ENCODE measurements at regions not wholly inside any gene's neighbourhood (a gene's known extent, or its start where the extent isn't known, plus 50 kb on each side); places are given as distances from the start of the nearest gene placed in this dataset.
"Not testable (repeated sequence)": the region's sequence is repeated elsewhere in the genome, so short reads cannot be mapped to it uniquely, and the experiment has no call there.

DNA sequence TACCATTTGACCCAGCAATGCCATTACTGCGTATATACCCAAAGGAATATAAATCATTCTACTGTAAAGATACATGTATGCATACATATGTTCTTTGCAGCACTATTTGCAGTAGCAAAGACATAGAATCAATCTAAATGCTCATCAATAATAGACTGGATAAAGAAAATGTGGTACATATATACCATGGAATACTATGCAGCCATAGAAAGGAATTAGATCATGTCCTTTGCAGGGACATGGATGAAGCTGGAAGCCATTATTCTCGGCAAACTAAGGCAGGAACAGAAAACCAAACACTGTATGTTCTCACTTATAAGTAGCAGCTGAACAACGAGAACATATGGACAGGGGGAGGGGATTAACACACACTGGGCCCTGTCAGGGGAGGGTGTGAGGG is 54.8 kb upstream of the ZNF30 start:
- intact Hi-C loops (cut with micrococcal nuclease); CTCF ChIA-PET; POLR2A ChIA-PET; H3K27me3 Mint-ChIP-seq; H3K9me3 Mint-ChIP-seq; DNase-seq; ATAC-seq (ENCODE audit: low read depth); H3K4me3 Mint-ChIP-seq; H3K4me1 Mint-ChIP-seq; H3K36me3 Mint-ChIP-seq (ENCODE audit: low read depth); H3K27ac Mint-ChIP-seq: not testable (repeated sequence)

DNA sequence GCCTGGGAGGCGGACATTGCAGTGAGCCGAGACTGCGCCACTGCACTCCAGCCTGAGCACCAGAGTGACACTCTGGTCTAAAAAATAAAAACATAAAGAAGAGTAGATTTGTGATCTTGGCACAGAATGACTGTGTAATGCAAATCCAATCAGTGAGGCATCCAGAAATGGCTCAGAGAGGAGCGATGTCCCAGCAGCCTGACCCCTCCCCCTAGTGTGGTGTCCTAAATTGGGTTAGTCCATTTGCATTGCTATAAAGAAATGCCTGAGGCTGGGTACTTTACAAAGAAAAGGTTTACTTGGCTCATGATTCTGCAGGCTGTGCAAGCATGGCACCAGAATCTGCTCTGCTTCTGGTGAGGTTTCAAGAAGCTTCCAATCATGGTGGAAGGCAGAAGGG is 59.1 kb upstream of the ZNF30 start:
- no peak overlapping the region for H3K27ac Mint-ChIP-seq
- ATAC-seq (ENCODE audit: low read depth) (no peak), DNase-seq (no peak)
- intact Hi-C loops (cut with micrococcal nuclease) = no loop called here
- H3K36me3 Mint-ChIP-seq (ENCODE audit: low read depth) = no peaks in the 10 kb centered on the region
- H3K27me3 Mint-ChIP-seq = no peaks in the 10 kb centered on the region
- no peak overlapping the region for H3K4me3 Mint-ChIP-seq
- ChIA-PET POLR2A (no interaction called here), CTCF (interaction anchor here (0.7 kb wide), 1 partner anchor 185 kb away, joined by 3 read pairs; no protein-coding TSS in a partner anchor)
- H3K4me1 Mint-ChIP-seq = no peaks in the 10 kb centered on the region
- no peaks in the 10 kb centered on the region for H3K9me3 Mint-ChIP-seq
- TF ChIP-seq, protein P1, sequence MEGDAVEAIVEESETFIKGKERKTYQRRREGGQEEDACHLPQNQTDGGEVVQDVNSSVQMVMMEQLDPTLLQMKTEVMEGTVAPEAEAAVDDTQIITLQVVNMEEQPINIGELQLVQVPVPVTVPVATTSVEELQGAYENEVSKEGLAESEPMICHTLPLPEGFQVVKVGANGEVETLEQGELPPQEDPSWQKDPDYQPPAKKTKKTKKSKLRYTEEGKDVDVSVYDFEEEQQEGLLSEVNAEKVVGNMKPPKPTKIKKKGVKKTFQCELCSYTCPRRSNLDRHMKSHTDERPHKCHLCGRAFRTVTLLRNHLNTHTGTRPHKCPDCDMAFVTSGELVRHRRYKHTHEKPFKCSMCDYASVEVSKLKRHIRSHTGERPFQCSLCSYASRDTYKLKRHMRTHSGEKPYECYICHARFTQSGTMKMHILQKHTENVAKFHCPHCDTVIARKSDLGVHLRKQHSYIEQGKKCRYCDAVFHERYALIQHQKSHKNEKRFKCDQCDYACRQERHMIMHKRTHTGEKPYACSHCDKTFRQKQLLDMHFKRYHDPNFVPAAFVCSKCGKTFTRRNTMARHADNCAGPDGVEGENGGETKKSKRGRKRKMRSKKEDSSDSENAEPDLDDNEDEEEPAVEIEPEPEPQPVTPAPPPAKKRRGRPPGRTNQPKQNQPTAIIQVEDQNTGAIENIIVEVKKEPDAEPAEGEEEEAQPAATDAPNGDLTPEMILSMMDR (IDR thresholded peaks at IDR 0.05) = no peak

DNA sequence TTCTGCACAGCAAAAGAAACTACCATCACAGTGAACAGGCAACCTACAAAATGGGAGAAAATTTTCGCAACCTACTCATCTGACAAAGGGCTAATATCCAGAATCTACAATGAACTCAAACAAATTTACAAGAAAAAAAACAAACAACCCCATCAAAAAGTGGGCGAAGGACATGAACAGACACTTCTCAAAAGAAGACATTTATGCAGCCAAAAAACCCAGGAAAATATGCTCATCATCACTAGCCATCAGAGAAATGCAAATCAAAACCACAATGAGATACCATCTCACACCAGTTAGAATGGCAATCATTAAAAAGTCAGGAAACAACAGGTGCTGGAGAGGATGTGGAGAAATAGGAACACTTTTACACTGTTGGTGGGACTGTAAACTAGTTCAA is 61.5 kb upstream of the ZNF30 start:
- POLR2A ChIA-PET = not testable (repeated sequence)

GRCh38 chr19:34859823-34860736 is 66.6 kb upstream of the ZNF30 start:
- Mint-ChIP-seq H3K27ac (peak overlapping the region; percentile 77), H3K4me1 (peaks cover 32% of the 10 kb centered on the region), H3K4me3 (peak overlapping the region; percentile 90), H3K36me3 (ENCODE audit: low read depth) (peaks cover 15% of the 10 kb centered on the region)
- ATAC-seq (ENCODE audit: low read depth); CTCF ChIA-PET; H3K27me3 Mint-ChIP-seq; intact Hi-C loops (cut with micrococcal nuclease); POLR2A ChIA-PET; H3K9me3 Mint-ChIP-seq: not testable (repeated sequence)
- DNase-seq = peak; percentile 18

More for the DNA sequence above, 61.5 kb upstream of the ZNF30 start:
- DNase-seq; H3K27me3 Mint-ChIP-seq; ATAC-seq (ENCODE audit: low read depth); H3K9me3 Mint-ChIP-seq; H3K4me3 Mint-ChIP-seq; H3K36me3 Mint-ChIP-seq (ENCODE audit: low read depth); CTCF ChIA-PET; H3K27ac Mint-ChIP-seq; intact Hi-C loops (cut with micrococcal nuclease); H3K4me1 Mint-ChIP-seq: not testable (repeated sequence)

DNA sequence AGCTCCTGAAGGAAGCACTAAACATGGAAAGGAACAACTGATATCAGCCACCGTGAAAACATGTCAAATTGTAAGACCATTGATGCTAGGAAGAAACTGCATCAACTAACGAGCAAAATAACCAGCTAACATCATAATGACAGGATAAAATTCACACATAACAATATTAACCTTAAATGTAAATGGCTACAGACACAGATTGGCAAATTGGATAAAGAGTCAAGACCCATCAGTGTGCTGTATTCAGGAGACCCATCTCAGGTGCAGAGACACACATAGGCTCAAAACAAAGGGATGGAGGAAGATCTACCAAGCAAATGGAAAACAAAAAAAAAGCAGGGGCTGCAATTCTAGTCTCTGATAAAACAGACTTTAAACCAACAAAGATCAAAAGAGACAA is 67.4 kb upstream of the ZNF30 start:
- peaks cover 32% of the 10 kb centered on the region for H3K4me1 Mint-ChIP-seq
- H3K27me3 Mint-ChIP-seq; H3K9me3 Mint-ChIP-seq; DNase-seq; ATAC-seq (ENCODE audit: low read depth); intact Hi-C loops (cut with micrococcal nuclease); CTCF ChIA-PET; POLR2A ChIA-PET: not testable (repeated sequence)
- H3K4me3 Mint-ChIP-seq = peak overlapping the region; percentile 90
- peaks cover 16% of the 10 kb centered on the region for H3K36me3 Mint-ChIP-seq (ENCODE audit: low read depth)
- H3K27ac Mint-ChIP-seq = peak overlapping the region; percentile 77

DNA sequence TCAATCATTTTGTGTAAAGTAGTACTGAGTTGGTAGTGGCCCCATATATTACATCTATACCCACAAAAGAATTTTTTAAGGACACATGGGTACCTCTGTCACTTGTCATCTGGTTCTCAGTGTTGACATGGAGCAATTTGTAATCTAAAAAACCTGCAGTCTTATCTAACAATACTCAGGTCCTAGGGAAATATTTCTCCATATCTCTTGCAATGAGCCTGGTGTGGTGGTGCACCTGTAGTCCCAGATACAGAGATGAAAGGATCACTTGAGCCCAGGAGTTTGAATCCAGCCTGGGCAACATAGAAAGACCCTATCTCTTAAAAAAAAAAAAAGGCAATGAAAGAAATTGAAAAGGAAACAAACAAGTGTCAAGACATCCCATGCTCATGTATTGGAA is 70.7 kb upstream of the ZNF30 start:
- peaks cover 32% of the 10 kb centered on the region for H3K4me1 Mint-ChIP-seq
- CTCF ChIA-PET = no interaction called here
- H3K27me3 Mint-ChIP-seq = no peaks in the 10 kb centered on the region
- peaks cover 23% of the 10 kb centered on the region for H3K36me3 Mint-ChIP-seq (ENCODE audit: low read depth)
- POLR2A ChIA-PET = no interaction called here
- intact Hi-C loops (cut with micrococcal nuclease) = no loop called here
- DNase-seq (no peak), ATAC-seq (ENCODE audit: low read depth) (no peak)
- TF ChIP-seq, protein P1 (IDR thresholded peaks at IDR 0.05) = no peak
- H3K9me3 Mint-ChIP-seq = no peaks in the 10 kb centered on the region
- no peak overlapping the region for H3K4me3 Mint-ChIP-seq
- H3K27ac Mint-ChIP-seq = no peak overlapping the region

DNA sequence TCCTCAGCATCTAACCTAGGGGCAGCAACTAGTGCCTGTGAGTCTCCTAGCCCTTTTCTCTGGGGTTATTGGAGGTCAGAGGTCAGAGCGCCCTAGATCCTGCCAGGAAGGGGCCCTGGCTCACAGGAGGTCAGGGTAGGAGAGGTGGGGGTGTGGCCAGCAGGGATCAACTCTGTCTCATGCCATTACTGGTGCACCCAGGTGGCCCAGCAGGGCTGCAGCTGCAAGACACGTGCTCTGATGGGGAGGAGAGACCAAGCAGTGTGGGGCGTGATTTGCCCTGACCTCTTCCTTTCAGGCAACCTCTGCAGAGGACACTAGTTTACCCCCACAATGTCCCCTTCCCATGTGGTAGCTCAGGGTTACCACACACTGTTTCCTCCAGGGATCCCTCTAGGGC is 73.3 kb upstream of the ZNF30 start:
- no peak for DNase-seq
- Mint-ChIP-seq H3K4me1 (peaks cover 14% of the 10 kb centered on the region), H3K27ac (no peak overlapping the region), H3K36me3 (ENCODE audit: low read depth) (peaks cover 33% of the 10 kb centered on the region), H3K4me3 (no peak overlapping the region), H3K27me3 (no peaks in the 10 kb centered on the region), H3K9me3 (no peaks in the 10 kb centered on the region)
- ATAC-seq (ENCODE audit: low read depth) = no peak
- CTCF ChIA-PET = no interaction called here
- intact Hi-C loops (cut with micrococcal nuclease) = no loop called here
- POLR2A ChIA-PET = interaction anchor here (0.6 kb wide), 1 partner anchor 1600 kb away, joined by 4 read pairs; no protein-coding TSS in a partner anchor
- TF ChIP-seq, protein P1 (IDR thresholded peaks at IDR 0.05) = no peak
